IMR-90 (cell line): ENCODE measurements at regions not wholly inside any gene's neighbourhood (a gene's known extent, or its start where the extent isn't known, plus 50 kb on each side); places are given as distances from the start of the nearest gene placed in this dataset.

Experiments used
- ATAC-seq: fragments of 200-7000 bp; cut with Tn5 transposase; 2 replicates; pipeline ENCODE4 v1.9.1; 2020; ENCODE audit warnings: low read depth, mild to moderate bottlenecking, moderate library complexity
- BruUV-seq: library from RNA; stranded (reverse); fragments of 400-500 nt; replicated peaks from 2 replicates; lab custom pipeline; 2021; lab: Mats Ljungman, UMichigan
- CTCF ChIA-PET: fragments of 300-600 bp; formaldehyde crosslinking; extraction: SDS; loops from one replicate; lab custom pipeline; 2021; ENCODE audit warnings: antibody characterized with exemption; lab: Yijun Ruan, JAX
- POLR2A ChIA-PET: fragments of 300-600 bp; sonication (Branson Sonifier 250); formaldehyde crosslinking; loops from one replicate; lab custom pipeline; 2022; ENCODE audit warnings: antibody characterized with exemption; ENCODE audit not compliant: unreplicated experiment; lab: Charles Lee
- DNase-seq: peaks from one replicate; pipeline ENCODE4 v3.0.0; 2013
- H2AFZ ChIP-seq: replicated peaks from 2 replicates; pipeline ENCODE3; 2013; ENCODE audit warnings: low read length, mild to moderate bottlenecking; ENCODE audit not compliant: poor library complexity
- H2AK5ac ChIP-seq: 2 replicates; pipeline ENCODE4 v1.6.1; 2013; ENCODE audit warnings: low read depth, low read length, inconsistent platforms
- H2AK9ac ChIP-seq: replicated peaks from 2 replicates; pipeline ENCODE3; 2013; ENCODE audit warnings: mild to moderate bottlenecking, low read depth, low read length, moderate library complexity; ENCODE audit not compliant: poor library complexity
- H2BK120ac ChIP-seq: 2 replicates; pipeline ENCODE4 v1.6.1; 2013; ENCODE audit warnings: low read depth, low read length, inconsistent platforms
- H2BK15ac ChIP-seq: 3 replicates; pipeline ENCODE4 v1.6.1; 2013; ENCODE audit warnings: low read depth, low read length, inconsistent platforms
- H2BK20ac ChIP-seq: 2 replicates; pipeline ENCODE4 v1.6.1; 2013; ENCODE audit warnings: low read depth, mild to moderate bottlenecking, inconsistent platforms, low read length, moderate library complexity
- H2BK5ac ChIP-seq: 2 replicates; pipeline ENCODE4 v1.6.1; 2013; ENCODE audit warnings: mild to moderate bottlenecking, low read depth, low read length, inconsistent platforms; ENCODE audit not compliant: poor library complexity, severe bottlenecking
- H3K14ac ChIP-seq: replicated peaks from 2 replicates; pipeline ENCODE4 v1.6.1; 2013; ENCODE audit warnings: low read depth, low read length, inconsistent platforms
- H3K18ac ChIP-seq: 2 replicates; pipeline ENCODE4 v1.6.1; 2013; ENCODE audit warnings: low read depth, low read length, control low read depth
- H3K23ac ChIP-seq: 2 replicates; pipeline ENCODE4 v1.6.1; 2013; ENCODE audit warnings: low read depth, low read length, inconsistent platforms
- H3K27ac ChIP-seq: 2 replicates; pipeline ENCODE4 v1.5.1; 2013; ENCODE audit warnings: mild to moderate bottlenecking, control low read depth, low read length; ENCODE audit not compliant: insufficient read depth
- H3K27me3 ChIP-seq: 2 replicates; pipeline ENCODE4 v1.6.1; 2013; ENCODE audit warnings: low read length; ENCODE audit not compliant: control insufficient read depth, insufficient read depth
- H3K36me3 ChIP-seq: 2 replicates; pipeline ENCODE4 v1.6.1; 2013; ENCODE audit warnings: low read length, mixed read lengths; ENCODE audit not compliant: control insufficient read depth, insufficient read depth
- H3K4ac ChIP-seq: 2 replicates; pipeline ENCODE4 v1.6.1; 2013; ENCODE audit warnings: low read depth, low read length, inconsistent platforms
- H3K4me1 ChIP-seq: 2 replicates; pipeline ENCODE4 v1.6.1; 2013; ENCODE audit warnings: low read length, mixed read lengths; ENCODE audit not compliant: control insufficient read depth, insufficient read depth
- H3K4me2 ChIP-seq: 2 replicates; pipeline ENCODE4 v1.6.1; 2013; ENCODE audit warnings: low read depth, mild to moderate bottlenecking, control low read depth, low read length, moderate library complexity
- H3K4me3 ChIP-seq: 2 replicates; pipeline ENCODE4 v1.5.1; 2013; ENCODE audit warnings: low read depth, mild to moderate bottlenecking, control low read depth, low read length, moderate library complexity; ENCODE audit not compliant: insufficient read depth
- H3K56ac ChIP-seq: 2 replicates; pipeline ENCODE4 v1.6.1; 2013; ENCODE audit warnings: low read length, inconsistent platforms; ENCODE audit not compliant: insufficient read depth; ENCODE audit errors: extremely low read depth
- H3K79me1 ChIP-seq, 2 experiments: 2 replicates each; pipeline ENCODE4 v1.6.1; 2013; ENCODE audit warnings: low read length in 2 of 2, inconsistent platforms in 1 of 2, low read depth in 1 of 2
- H3K9ac ChIP-seq: 2 replicates; pipeline ENCODE4 v1.6.1; 2013; ENCODE audit warnings: low read depth, low read length, control low read depth
- H3K9me1 ChIP-seq: 2 replicates; pipeline ENCODE4 v1.6.1; 2013; ENCODE audit warnings: low read length, inconsistent platforms; ENCODE audit not compliant: insufficient read depth
- H3K9me3 ChIP-seq: 2 replicates; pipeline ENCODE4 v1.6.1; 2013; ENCODE audit warnings: low read length; ENCODE audit not compliant: control insufficient read depth, insufficient read depth
- H4K20me1 ChIP-seq: 2 replicates; pipeline ENCODE4 v1.6.1; 2013; ENCODE audit warnings: low read length, inconsistent platforms; ENCODE audit not compliant: insufficient read depth
- H4K5ac ChIP-seq: 2 replicates; pipeline ENCODE4 v1.6.1; 2013; ENCODE audit warnings: mild to moderate bottlenecking, low read depth, low read length, control low read depth
- H4K8ac ChIP-seq, 2 experiments: 2 replicates each; pipeline ENCODE4 v1.6.1; 2013; ENCODE audit warnings: low read depth in 2 of 2, low read length in 2 of 2, control low read depth in 1 of 2, inconsistent platforms in 1 of 2
- H4K91ac ChIP-seq: 2 replicates; pipeline ENCODE4 v1.6.1; 2013; ENCODE audit warnings: low read depth, low read length, inconsistent platforms; ENCODE audit not compliant: insufficient read depth
- BHLHE40 ChIP-seq: fragments of 150-350 bp; IDR thresholded peaks from 2 replicates; pipeline ENCODE4 v1.6.1; 2016; ENCODE audit warnings: mild to moderate bottlenecking, low read depth, low read length
- CEBPB ChIP-seq: IDR thresholded peaks from 2 replicates; pipeline ENCODE4 v1.6.1; 2012; ENCODE audit warnings: low read depth, low read length, improper control_type of control experiment
- CHD1 ChIP-seq: IDR thresholded peaks from 2 replicates; pipeline ENCODE4 v1.6.1; 2012; ENCODE audit warnings: low read depth, low read length, improper control_type of control experiment
- FOS ChIP-seq: fragments of 150-350 bp; IDR thresholded peaks from 2 replicates; pipeline ENCODE4 v1.6.1; 2016; ENCODE audit warnings: low read depth, low read length
- MAFK ChIP-seq: IDR thresholded peaks from 2 replicates; pipeline ENCODE4 v1.6.1; 2012; ENCODE audit warnings: low read depth, low read length, improper control_type of control experiment
- MAZ ChIP-seq: IDR thresholded peaks from 2 replicates; pipeline ENCODE4 v1.6.1; 2012; ENCODE audit warnings: low read depth, mild to moderate bottlenecking, low read length, improper control_type of control experiment, moderate library complexity, borderline replicate concordance
- MXI1 ChIP-seq: IDR thresholded peaks from 2 replicates; pipeline ENCODE4 v1.6.1; 2012; ENCODE audit warnings: low read depth, mild to moderate bottlenecking, low read length, moderate library complexity, borderline replicate concordance
- NFE2L2 ChIP-seq: fragments of 150-350 bp; IDR thresholded peaks from 2 replicates; pipeline ENCODE4 v1.6.1; 2016; ENCODE audit warnings: low read depth, mild to moderate bottlenecking, low read length
- POLR2A ChIP-seq: IDR thresholded peaks from 2 replicates; pipeline ENCODE4 v1.6.1; 2012; ENCODE audit warnings: mild to moderate bottlenecking, low read depth, low read length
- RAD21 ChIP-seq: IDR thresholded peaks from 2 replicates; pipeline ENCODE4 v1.6.1; 2012; ENCODE audit warnings: low read length, improper control_type of control experiment
- RCOR1 ChIP-seq: IDR thresholded peaks from 2 replicates; pipeline ENCODE4 v1.6.1; 2012; ENCODE audit warnings: mild to moderate bottlenecking, low read length, improper control_type of control experiment; ENCODE audit not compliant: insufficient replicate concordance
- RFX5 ChIP-seq: IDR thresholded peaks from 2 replicates; pipeline ENCODE4 v1.8.0; 2012; ENCODE audit warnings: low read depth, mild to moderate bottlenecking, low read length, moderate library complexity
- SMC3 ChIP-seq: fragments of 150-350 bp; IDR thresholded peaks from 2 replicates; pipeline ENCODE4 v1.6.1; 2016; ENCODE audit warnings: low read depth, mild to moderate bottlenecking, antibody characterized with exemption, low read length, moderate library complexity
- dilution Hi-C: fragments of 300-500 bp; cut with HindIII; formaldehyde crosslinking; loops from one replicate; pipeline ENCODE4 v1.14.3; 2018; ENCODE audit warnings: low sequenced_read_pairs; ENCODE audit not compliant: unreplicated experiment
- in situ Hi-C: fragments of 300-500 bp; cut with MboI; formaldehyde crosslinking; loops from 3 replicates; pipeline ENCODE4 v1.14.3; 2019; ENCODE audit warnings: low sequenced_read_pairs, inconsistent platforms, mixed read lengths
- intact Hi-C: fragments of 100-400 bp; cut with micrococcal nuclease; formaldehyde crosslinking; loops from 2 replicates; pipeline ENCODE4 v1.10.0; 2022
- TF ChIP-seq, protein P1 (sequence below): fragments of 150-350 bp; IDR thresholded peaks from 2 replicates; pipeline ENCODE4 v1.6.1; 2016; ENCODE audit warnings: low read depth, mild to moderate bottlenecking, low read length, moderate library complexity, borderline replicate concordance
- TF ChIP-seq, protein P2 (sequence below): conservative IDR thresholded peaks from 2 replicates; pipeline ENCODE4 v1.5.1; 2012; ENCODE audit warnings: mild to moderate bottlenecking, low read depth, low read length, improper control_type of control experiment
- TF ChIP-seq, protein P3 (sequence below): fragments of 150-350 bp; IDR thresholded peaks from 2 replicates; pipeline ENCODE4 v1.6.1; 2017; ENCODE audit warnings: mild to moderate bottlenecking, antibody characterized with exemption, low read length, low read depth

DNA sequence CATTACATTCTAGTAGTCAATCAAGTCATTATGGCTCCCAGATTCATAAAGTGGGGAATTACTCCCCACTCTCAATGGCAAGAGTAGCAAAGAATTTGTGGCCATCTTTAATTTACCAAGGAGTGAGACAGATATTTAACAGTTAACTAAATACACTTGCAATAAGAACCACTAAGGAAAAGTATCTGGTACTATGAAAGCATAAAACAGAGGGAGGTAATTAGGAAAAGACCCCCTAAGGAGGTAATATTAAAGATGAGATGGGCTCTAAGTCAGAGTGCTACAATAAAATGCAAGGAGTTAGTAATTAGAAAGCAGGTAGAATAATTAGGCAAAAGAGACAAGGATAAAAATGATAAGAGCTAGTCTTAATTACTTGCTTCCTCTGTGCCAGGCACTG lies 301.9 kb downstream of the CHL1 start:
- Histone ChIP-seq H3K14ac (no peak overlapping the region), H3K79me1 (no peaks in the 10 kb centered on the region), H3K4ac (no peak overlapping the region), H3K27me3 (no peaks in the 10 kb centered on the region), H2BK120ac (no peak overlapping the region), H3K18ac (no peak overlapping the region), H2BK20ac (no peak overlapping the region), H4K91ac (no peak overlapping the region), H4K20me1 (no peaks in the 10 kb centered on the region), H4K5ac (no peak overlapping the region), H3K4me2 (no peak overlapping the region), H2BK15ac (no peak overlapping the region), H3K9me1 (no peaks in the 10 kb centered on the region), H2AK5ac (no peak overlapping the region), H3K36me3 (no peaks in the 10 kb centered on the region), H4K8ac (no peak overlapping the region), H3K56ac (no peak overlapping the region), H2BK5ac (no peak overlapping the region), H3K27ac (no peak overlapping the region), H2AK9ac (no peak overlapping the region), H3K9ac (no peak overlapping the region), H3K23ac (no peak overlapping the region), H3K4me3 (no peak overlapping the region), H3K4me1 (no peaks in the 10 kb centered on the region), H2AFZ (no peak overlapping the region), H3K9me3 (no peaks in the 10 kb centered on the region; the same call in 1 of the 2 replicates)
- dilution Hi-C loops (no loop called here), intact Hi-C loops (no loop called here), in situ Hi-C loops (no loop called here)
- POLR2A ChIA-PET, result no interaction called here
- BruUV-seq, result no TSS peak
- ATAC-seq (no peak), DNase-seq (no peak)
- CTCF ChIA-PET, result no interaction called here
- TF ChIP-seq BHLHE40, result no peak
- no peak for TF ChIP-seq MAZ
- TF ChIP-seq, protein P1, sequence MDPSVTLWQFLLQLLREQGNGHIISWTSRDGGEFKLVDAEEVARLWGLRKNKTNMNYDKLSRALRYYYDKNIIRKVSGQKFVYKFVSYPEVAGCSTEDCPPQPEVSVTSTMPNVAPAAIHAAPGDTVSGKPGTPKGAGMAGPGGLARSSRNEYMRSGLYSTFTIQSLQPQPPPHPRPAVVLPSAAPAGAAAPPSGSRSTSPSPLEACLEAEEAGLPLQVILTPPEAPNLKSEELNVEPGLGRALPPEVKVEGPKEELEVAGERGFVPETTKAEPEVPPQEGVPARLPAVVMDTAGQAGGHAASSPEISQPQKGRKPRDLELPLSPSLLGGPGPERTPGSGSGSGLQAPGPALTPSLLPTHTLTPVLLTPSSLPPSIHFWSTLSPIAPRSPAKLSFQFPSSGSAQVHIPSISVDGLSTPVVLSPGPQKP, result no peak
- TF ChIP-seq POLR2A, result no peak
- TF ChIP-seq, protein P2, sequence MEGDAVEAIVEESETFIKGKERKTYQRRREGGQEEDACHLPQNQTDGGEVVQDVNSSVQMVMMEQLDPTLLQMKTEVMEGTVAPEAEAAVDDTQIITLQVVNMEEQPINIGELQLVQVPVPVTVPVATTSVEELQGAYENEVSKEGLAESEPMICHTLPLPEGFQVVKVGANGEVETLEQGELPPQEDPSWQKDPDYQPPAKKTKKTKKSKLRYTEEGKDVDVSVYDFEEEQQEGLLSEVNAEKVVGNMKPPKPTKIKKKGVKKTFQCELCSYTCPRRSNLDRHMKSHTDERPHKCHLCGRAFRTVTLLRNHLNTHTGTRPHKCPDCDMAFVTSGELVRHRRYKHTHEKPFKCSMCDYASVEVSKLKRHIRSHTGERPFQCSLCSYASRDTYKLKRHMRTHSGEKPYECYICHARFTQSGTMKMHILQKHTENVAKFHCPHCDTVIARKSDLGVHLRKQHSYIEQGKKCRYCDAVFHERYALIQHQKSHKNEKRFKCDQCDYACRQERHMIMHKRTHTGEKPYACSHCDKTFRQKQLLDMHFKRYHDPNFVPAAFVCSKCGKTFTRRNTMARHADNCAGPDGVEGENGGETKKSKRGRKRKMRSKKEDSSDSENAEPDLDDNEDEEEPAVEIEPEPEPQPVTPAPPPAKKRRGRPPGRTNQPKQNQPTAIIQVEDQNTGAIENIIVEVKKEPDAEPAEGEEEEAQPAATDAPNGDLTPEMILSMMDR, result no peak
- no peak for TF ChIP-seq MXI1
- TF ChIP-seq RCOR1, result no peak
- no peak for TF ChIP-seq SMC3
- TF ChIP-seq RFX5, result no peak
- no peak for TF ChIP-seq CEBPB
- no peak for TF ChIP-seq NFE2L2
- no peak for TF ChIP-seq RAD21
- no peak for TF ChIP-seq FOS
- TF ChIP-seq, protein P3, sequence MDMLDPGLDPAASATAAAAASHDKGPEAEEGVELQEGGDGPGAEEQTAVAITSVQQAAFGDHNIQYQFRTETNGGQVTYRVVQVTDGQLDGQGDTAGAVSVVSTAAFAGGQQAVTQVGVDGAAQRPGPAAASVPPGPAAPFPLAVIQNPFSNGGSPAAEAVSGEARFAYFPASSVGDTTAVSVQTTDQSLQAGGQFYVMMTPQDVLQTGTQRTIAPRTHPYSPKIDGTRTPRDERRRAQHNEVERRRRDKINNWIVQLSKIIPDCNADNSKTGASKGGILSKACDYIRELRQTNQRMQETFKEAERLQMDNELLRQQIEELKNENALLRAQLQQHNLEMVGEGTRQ, result no peak
- no peak for TF ChIP-seq CHD1
- TF ChIP-seq MAFK, result no peak
